ENCODE measurements at regions not wholly inside any gene's neighbourhood (a gene's known extent, or its start where the extent isn't known, plus 50 kb on each side); places are given as distances from the start of the nearest gene placed in this dataset.
A peak's percentile ranks its signal among the peaks of the same experiment; 100 is the strongest.

- DNase-seq (ENCODE audit: low spot score in 2 of 2, unreplicated experiment in 2 of 2), result no peak
- Mint-ChIP-seq H3K4me3 (peak overlapping the region; percentile 46), H3K27me3 (ENCODE audit: low read depth) (no peaks in the 10 kb centered on the region), H3K4me1 (peaks cover 71% of the 10 kb centered on the region), H3K9me3 (no peaks in the 10 kb centered on the region), H3K36me3 (no peaks in the 10 kb centered on the region), H3K27ac (peak overlapping the region; percentile 97)
- TF ChIP-seq CTCF (IDR thresholded peaks at IDR 0.05; ENCODE audit: unreplicated experiment), result no peak
Measured at GRCh38 chr12:124501112-124501561, 66.3 kb downstream of the NCOR2 start.

GRCh38 chr12:124499898-124500244, 67.5 kb downstream of the NCOR2 start:
- Mint-ChIP-seq H3K4me3 (no peak overlapping the region), H3K27ac (peak overlapping the region; percentile 97), H3K4me1 (peaks cover 61% of the 10 kb centered on the region), H3K27me3 (ENCODE audit: low read depth) (no peaks in the 10 kb centered on the region), H3K36me3 (no peaks in the 10 kb centered on the region), H3K9me3 (no peaks in the 10 kb centered on the region)
- no peak for DNase-seq (ENCODE audit: low spot score in 2 of 2, unreplicated experiment in 2 of 2)
- no peak for TF ChIP-seq CTCF (IDR thresholded peaks at IDR 0.05; ENCODE audit: unreplicated experiment)

GRCh38 chr12:124499190-124499753, 68.1 kb downstream of the NCOR2 start:
- Mint-ChIP-seq H3K9me3 (no peaks in the 10 kb centered on the region), H3K27me3 (ENCODE audit: low read depth) (no peaks in the 10 kb centered on the region), H3K27ac (peak overlapping the region; percentile 97), H3K4me3 (no peak overlapping the region), H3K4me1 (peaks cover 56% of the 10 kb centered on the region), H3K36me3 (no peaks in the 10 kb centered on the region)
- no peak for DNase-seq (ENCODE audit: low spot score in 2 of 2, unreplicated experiment in 2 of 2)
- no peak for TF ChIP-seq CTCF (IDR thresholded peaks at IDR 0.05; ENCODE audit: unreplicated experiment)

DNA sequence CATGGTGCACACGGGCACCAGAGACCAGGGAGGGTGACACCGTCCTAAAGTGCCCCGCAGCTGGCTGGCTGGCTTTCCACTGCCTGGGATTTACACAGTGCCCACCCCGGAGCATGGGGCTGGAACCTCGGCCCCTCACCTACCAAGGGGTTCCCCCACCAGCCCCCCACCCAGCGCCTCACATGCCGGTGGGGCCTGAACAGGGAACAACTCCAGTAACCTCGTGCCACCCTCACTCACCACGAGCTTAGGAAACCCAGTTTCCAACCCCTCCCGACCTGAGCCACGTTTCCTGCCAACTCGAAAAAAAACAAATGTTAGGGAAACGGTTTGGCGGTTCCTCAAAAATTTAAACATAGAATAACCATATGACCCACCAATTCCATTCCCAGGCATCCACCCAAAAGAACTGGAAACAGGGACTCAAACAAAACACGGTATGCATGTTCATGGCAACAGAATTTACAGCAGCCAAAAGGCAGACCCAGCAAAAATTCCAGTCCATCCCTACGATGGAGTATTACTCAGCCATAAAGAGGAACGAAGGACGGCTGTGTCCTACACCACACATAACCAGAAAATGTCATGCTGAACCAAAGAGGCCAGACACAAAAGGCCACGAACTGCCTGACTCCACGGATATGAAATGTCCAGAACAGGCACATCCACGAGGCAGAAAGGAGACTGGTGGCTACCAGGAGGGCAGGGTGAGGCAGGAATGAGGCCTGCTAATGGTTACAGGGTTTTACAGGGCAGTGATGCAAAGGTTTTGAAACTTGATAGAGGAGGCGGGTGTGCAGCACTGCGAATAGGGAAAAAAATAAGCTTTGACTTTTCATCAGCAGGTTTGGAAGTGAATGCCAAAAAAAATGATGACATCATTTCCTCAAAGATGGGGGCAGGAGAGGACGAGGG, 68.9 kb downstream of the NCOR2 start:
- H3K27ac Mint-ChIP-seq, result peak overlapping the region; percentile 97
- H3K4me3 Mint-ChIP-seq, result no peak overlapping the region
- no peaks in the 10 kb centered on the region for H3K9me3 Mint-ChIP-seq
- peaks cover 4% of the 10 kb centered on the region for H3K36me3 Mint-ChIP-seq
- H3K4me1 Mint-ChIP-seq, result peaks cover 52% of the 10 kb centered on the region
- no peak for TF ChIP-seq CTCF (IDR thresholded peaks at IDR 0.05; ENCODE audit: unreplicated experiment)
- DNase-seq (ENCODE audit: low spot score in 2 of 2, unreplicated experiment in 2 of 2), result no peak
- H3K27me3 Mint-ChIP-seq (ENCODE audit: low read depth), result no peaks in the 10 kb centered on the region

DNA sequence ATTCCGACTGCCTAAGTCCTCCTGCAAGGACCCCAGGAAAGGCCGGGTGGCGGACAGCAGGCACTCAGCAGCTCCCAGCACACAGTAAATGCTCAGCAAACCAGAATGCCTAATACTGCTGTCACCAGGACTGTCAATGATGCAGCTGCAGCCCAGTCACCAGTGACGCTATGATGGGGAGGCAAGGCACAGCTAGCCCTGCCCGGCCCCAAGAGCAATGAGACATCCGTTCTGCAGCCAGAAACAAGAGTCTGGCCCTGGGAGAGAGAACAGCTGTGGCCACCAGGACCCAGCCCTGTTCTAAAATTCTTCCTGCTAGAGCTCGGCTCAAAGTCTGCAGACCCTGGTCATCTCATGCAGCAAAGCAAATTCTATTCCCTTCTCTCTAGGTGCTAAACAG, 69.8 kb downstream of the NCOR2 start:
- no peak overlapping the region for H3K4me3 Mint-ChIP-seq
- H3K27ac Mint-ChIP-seq, result peak overlapping the region; percentile 77
- no peaks in the 10 kb centered on the region for H3K9me3 Mint-ChIP-seq
- peaks cover 4% of the 10 kb centered on the region for H3K36me3 Mint-ChIP-seq
- H3K4me1 Mint-ChIP-seq, result peaks cover 52% of the 10 kb centered on the region
- DNase-seq (ENCODE audit: low spot score in 2 of 2, unreplicated experiment in 2 of 2), result no peak
- H3K27me3 Mint-ChIP-seq (ENCODE audit: low read depth), result no peaks in the 10 kb centered on the region
- no peak for TF ChIP-seq CTCF (IDR thresholded peaks at IDR 0.05; ENCODE audit: unreplicated experiment)
